Keratinocyte (primary cell): ENCODE measurements at regions not wholly inside any gene's neighbourhood (a gene's known extent, or its start where the extent isn't known, plus 50 kb on each side); places are given as distances from the start of the nearest gene placed in this dataset.
"Not testable (repeated sequence)": the region's sequence is repeated elsewhere in the genome, so short reads cannot be mapped to it uniquely, and the experiment has no call there.

Source experiments
- DNase-seq: peaks from one replicate; pipeline ENCODE4 v3.0.0-alpha.2; 2011; ENCODE audit warnings: low read depth, missing footprints, low spot score
- FAIRE-seq: peaks from 2 replicates; lab custom pipeline; 2011; peaks lifted over from hg19 to GRCh38; lab: Jason Lieb, UNC
- H2AFZ ChIP-seq: 2 replicates; pipeline ENCODE4 v1.6.0; 2012; ENCODE audit warnings: low read length, control low read depth, inconsistent platforms; ENCODE audit not compliant: control insufficient read depth
- H3K27ac ChIP-seq: 2 replicates; pipeline ENCODE4 v1.5.1; 2011; ENCODE audit warnings: low read length; ENCODE audit not compliant: control insufficient read depth, insufficient read depth
- H3K27me3 ChIP-seq: 3 replicates; pipeline ENCODE4 v1.6.0; 2011; ENCODE audit warnings: low read length; ENCODE audit not compliant: control insufficient read depth, insufficient read depth; ENCODE audit errors: extremely low read depth
- H3K36me3 ChIP-seq, 2 experiments: 2 replicates in 1 of 2; 3 replicates in 1 of 2; pipeline ENCODE4 v1.5.1; 2011; ENCODE audit warnings: low read length in 2 of 2, mild to moderate bottlenecking in 1 of 2; ENCODE audit not compliant: control insufficient read depth in 2 of 2, insufficient read depth in 2 of 2; ENCODE audit errors: extremely low read depth in 1 of 2
- H3K4me1 ChIP-seq: 3 replicates; pipeline ENCODE4 v1.5.1; 2011; ENCODE audit warnings: low read length; ENCODE audit not compliant: control insufficient read depth, insufficient read depth; ENCODE audit errors: extremely low read depth
- H3K4me2 ChIP-seq: 3 replicates; pipeline ENCODE4 v1.6.0; 2011; ENCODE audit warnings: low read depth, low read length; ENCODE audit not compliant: control insufficient read depth, insufficient read depth; ENCODE audit errors: extremely low read depth
- H3K4me3 ChIP-seq, 3 experiments: fragments of 200-600 bp in 1 of 3; sonication (generic) in 1 of 3; 2 replicates in 2 of 3; 3 replicates in 1 of 3; pipeline ENCODE4 v1.5.1; 2011 to 2016; ENCODE audit warnings: low read length in 3 of 3, mild to moderate bottlenecking in 3 of 3, control low read depth in 2 of 3, inconsistent platforms in 1 of 3, low read depth in 1 of 3, mixed read lengths in 1 of 3, mixed run types in 1 of 3, moderate library complexity in 1 of 3; ENCODE audit not compliant: control insufficient read depth in 2 of 3, insufficient read depth in 2 of 3; ENCODE audit errors: extremely low read depth in 1 of 3
- H3K79me2 ChIP-seq: 2 replicates; pipeline ENCODE4 v1.6.0; 2012; ENCODE audit warnings: low read length; ENCODE audit not compliant: control insufficient read depth, insufficient read depth
- H3K9ac ChIP-seq: 3 replicates; pipeline ENCODE4 v1.6.0; 2011; ENCODE audit warnings: low read length; ENCODE audit not compliant: control insufficient read depth, insufficient read depth; ENCODE audit errors: extremely low read depth
- H3K9me1 ChIP-seq: 3 replicates; pipeline ENCODE4 v1.6.0; 2011; ENCODE audit warnings: low read length; ENCODE audit not compliant: control insufficient read depth, insufficient read depth; ENCODE audit errors: extremely low read depth
- H3K9me3 ChIP-seq: 2 replicates; pipeline ENCODE4 v1.5.1; 2012; ENCODE audit warnings: low read depth, low read length; ENCODE audit not compliant: control insufficient read depth
- H4K20me1 ChIP-seq: 3 replicates; pipeline ENCODE4 v1.6.0; 2011; ENCODE audit warnings: low read length; ENCODE audit not compliant: control insufficient read depth, insufficient read depth; ENCODE audit errors: extremely low read depth
- CTCF ChIP-seq, 3 experiments: IDR thresholded peaks in 1 of 3; conservative IDR thresholded peaks in 1 of 3; optimal IDR thresholded peaks in 1 of 3; 2 replicates in 2 of 3; 3 replicates in 1 of 3; pipeline versions ENCODE3 to v1.5.1; 2011; ENCODE audit warnings: low read length in 3 of 3, mild to moderate bottlenecking in 3 of 3, moderate library complexity in 2 of 3, control low read depth in 1 of 3, inconsistent platforms in 1 of 3; ENCODE audit not compliant: insufficient read depth in 2 of 3; ENCODE audit errors: extremely low read depth in 1 of 3
- EZH2 ChIP-seq: IDR thresholded peaks from one replicate; pipeline ENCODE4 v1.6.1; 2012; ENCODE audit warnings: inconsistent platforms, mild to moderate bottlenecking, low read length, moderate library complexity
- dilution Hi-C: fragments of 300-500 bp; cut with MboI; formaldehyde crosslinking; loops from one replicate; pipeline ENCODE4 v1.7.0; 2020; ENCODE audit warnings: low sequenced_read_pairs; ENCODE audit not compliant: extremely low pct_ligation_motif_present

- Histone ChIP-seq H3K4me2 (no peak overlapping the region), H3K27ac (no peak overlapping the region), H4K20me1 (no peaks in the 10 kb centered on the region), H3K79me2 (no peaks in the 10 kb centered on the region), H3K9me3 (peaks cover 3% of the 10 kb centered on the region), H3K9ac (no peak overlapping the region), H3K27me3 (no peaks in the 10 kb centered on the region), H2AFZ (no peak overlapping the region), H3K9me1 (no peaks in the 10 kb centered on the region), H3K4me3 (no peak overlapping the region), H3K36me3 (no peaks in the 10 kb centered on the region), H3K4me1 (peaks cover 20% of the 10 kb centered on the region)
- FAIRE-seq (peak; percentile 84), DNase-seq (no peak)
- dilution Hi-C loops: no loop called here
- no peak for TF ChIP-seq CTCF (optimal IDR thresholded peaks at IDR 0.05 in 1 of 3, IDR thresholded peaks at IDR 0.05 in 1 of 3, conservative IDR thresholded peaks at IDR 0.05 in 1 of 3; ENCODE audit: extremely low read depth in 1 of 3, insufficient read depth in 2 of 3, low read length in 3 of 3)
These were observed 97.2 kb upstream of the TMEM17 start for GRCh38 chr2:62603154-62603712.

- peaks cover 26% of the 10 kb centered on the region for H3K4me1 ChIP-seq
- H3K4me3 ChIP-seq, H3K9me3 ChIP-seq, H3K9me1 ChIP-seq, H3K79me2 ChIP-seq, H3K9ac ChIP-seq, FAIRE-seq, H3K36me3 ChIP-seq, H3K27me3 ChIP-seq, DNase-seq, H2AFZ ChIP-seq, H4K20me1 ChIP-seq, H3K4me2 ChIP-seq, dilution Hi-C loops, H3K27ac ChIP-seq: not testable (repeated sequence)
These were observed 93.8 kb upstream of the TMEM17 start for GRCh38 chr2:62599674-62600410.

- no peaks in the 10 kb centered on the region for H4K20me1 ChIP-seq
- no peaks in the 10 kb centered on the region for H3K27me3 ChIP-seq
- dilution Hi-C loops: no loop called here
- no peak overlapping the region for H3K9ac ChIP-seq
- no peak overlapping the region for H3K4me3 ChIP-seq
- TF ChIP-seq EZH2: no peak
- no peak for TF ChIP-seq CTCF (optimal IDR thresholded peaks at IDR 0.05 in 1 of 3, IDR thresholded peaks at IDR 0.05 in 1 of 3, conservative IDR thresholded peaks at IDR 0.05 in 1 of 3; ENCODE audit: extremely low read depth in 1 of 3, insufficient read depth in 2 of 3, low read length in 3 of 3)
- DNase-seq (no peak), FAIRE-seq (peak; percentile 20)
- H3K9me1 ChIP-seq: no peaks in the 10 kb centered on the region
- no peaks in the 10 kb centered on the region for H3K79me2 ChIP-seq
- no peaks in the 10 kb centered on the region for H3K9me3 ChIP-seq
- H3K27ac ChIP-seq: no peak overlapping the region
- peaks cover 8% of the 10 kb centered on the region for H3K4me1 ChIP-seq
- H3K36me3 ChIP-seq: no peaks in the 10 kb centered on the region
- H2AFZ ChIP-seq: no peak overlapping the region
- H3K4me2 ChIP-seq: no peak overlapping the region
These were observed 91.3 kb upstream of the TMEM17 start for GRCh38 chr2:62597323-62597722.
